Type B pancreatic cell (in vitro differentiated cells): ENCODE measurements at regions not wholly inside any gene's neighbourhood (a gene's known extent, or its start where the extent isn't known, plus 50 kb on each side); places are given as distances from the start of the nearest gene placed in this dataset.

Source experiments
- DNase-seq: peaks from one replicate; pipeline ENCODE4 v3.0.0; 2021; ENCODE audit warnings: mixed read lengths; ENCODE audit not compliant: unreplicated experiment; ENCODE audit errors: extremely low spot score
- H3K27ac Mint-ChIP-seq: 2 replicates; pipeline ENCODE4 v1.8.0; 2021; ENCODE audit warnings: mild to moderate bottlenecking, mixed read lengths
- H3K27me3 Mint-ChIP-seq: 2 replicates; pipeline ENCODE4 v1.8.0; 2021; ENCODE audit warnings: mixed read lengths
- H3K36me3 Mint-ChIP-seq: 2 replicates; pipeline ENCODE4 v1.8.0; 2021; ENCODE audit warnings: mixed read lengths
- H3K4me1 Mint-ChIP-seq: one replicate; pipeline ENCODE4 v1.8.0; 2021; ENCODE audit warnings: mixed read lengths; ENCODE audit not compliant: unreplicated experiment
- H3K4me3 Mint-ChIP-seq: 2 replicates; pipeline ENCODE4 v1.8.0; 2021; ENCODE audit warnings: mild to moderate bottlenecking, mixed read lengths
- H3K9me3 Mint-ChIP-seq: 2 replicates; pipeline ENCODE4 v1.8.0; 2021; ENCODE audit warnings: mixed read lengths
- TF ChIP-seq, protein P1 (sequence below): fragments of 200-600 bp; sonication (generic); conservative IDR thresholded peaks from 2 replicates; pipeline ENCODE4 v1.5.0; 2021; ENCODE audit warnings: antibody characterized with exemption, mild to moderate bottlenecking

GRCh38 chr2:120785228-120785966, 49.7 kb downstream of the GLI2 start:
- TF ChIP-seq, protein P1, sequence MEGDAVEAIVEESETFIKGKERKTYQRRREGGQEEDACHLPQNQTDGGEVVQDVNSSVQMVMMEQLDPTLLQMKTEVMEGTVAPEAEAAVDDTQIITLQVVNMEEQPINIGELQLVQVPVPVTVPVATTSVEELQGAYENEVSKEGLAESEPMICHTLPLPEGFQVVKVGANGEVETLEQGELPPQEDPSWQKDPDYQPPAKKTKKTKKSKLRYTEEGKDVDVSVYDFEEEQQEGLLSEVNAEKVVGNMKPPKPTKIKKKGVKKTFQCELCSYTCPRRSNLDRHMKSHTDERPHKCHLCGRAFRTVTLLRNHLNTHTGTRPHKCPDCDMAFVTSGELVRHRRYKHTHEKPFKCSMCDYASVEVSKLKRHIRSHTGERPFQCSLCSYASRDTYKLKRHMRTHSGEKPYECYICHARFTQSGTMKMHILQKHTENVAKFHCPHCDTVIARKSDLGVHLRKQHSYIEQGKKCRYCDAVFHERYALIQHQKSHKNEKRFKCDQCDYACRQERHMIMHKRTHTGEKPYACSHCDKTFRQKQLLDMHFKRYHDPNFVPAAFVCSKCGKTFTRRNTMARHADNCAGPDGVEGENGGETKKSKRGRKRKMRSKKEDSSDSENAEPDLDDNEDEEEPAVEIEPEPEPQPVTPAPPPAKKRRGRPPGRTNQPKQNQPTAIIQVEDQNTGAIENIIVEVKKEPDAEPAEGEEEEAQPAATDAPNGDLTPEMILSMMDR = no peak
- Mint-ChIP-seq H3K27ac (no peak overlapping the region), H3K4me3 (no peak overlapping the region), H3K27me3 (peaks cover 7% of the 10 kb centered on the region), H3K36me3 (no peaks in the 10 kb centered on the region), H3K4me1 (peaks cover 44% of the 10 kb centered on the region), H3K9me3 (no peaks in the 10 kb centered on the region)
- no peak for DNase-seq

- H3K9me3 Mint-ChIP-seq = no peaks in the 10 kb centered on the region
- no peak overlapping the region for H3K4me3 Mint-ChIP-seq
- TF ChIP-seq, protein P1 = no peak
- no peak overlapping the region for H3K27ac Mint-ChIP-seq
- DNase-seq = no peak
- H3K36me3 Mint-ChIP-seq = no peaks in the 10 kb centered on the region
- H3K27me3 Mint-ChIP-seq = peaks cover 7% of the 10 kb centered on the region
- H3K4me1 Mint-ChIP-seq = peaks cover 53% of the 10 kb centered on the region
Measured at GRCh38 chr2:120786038-120786960, 50.6 kb downstream of the GLI2 start.

DNA sequence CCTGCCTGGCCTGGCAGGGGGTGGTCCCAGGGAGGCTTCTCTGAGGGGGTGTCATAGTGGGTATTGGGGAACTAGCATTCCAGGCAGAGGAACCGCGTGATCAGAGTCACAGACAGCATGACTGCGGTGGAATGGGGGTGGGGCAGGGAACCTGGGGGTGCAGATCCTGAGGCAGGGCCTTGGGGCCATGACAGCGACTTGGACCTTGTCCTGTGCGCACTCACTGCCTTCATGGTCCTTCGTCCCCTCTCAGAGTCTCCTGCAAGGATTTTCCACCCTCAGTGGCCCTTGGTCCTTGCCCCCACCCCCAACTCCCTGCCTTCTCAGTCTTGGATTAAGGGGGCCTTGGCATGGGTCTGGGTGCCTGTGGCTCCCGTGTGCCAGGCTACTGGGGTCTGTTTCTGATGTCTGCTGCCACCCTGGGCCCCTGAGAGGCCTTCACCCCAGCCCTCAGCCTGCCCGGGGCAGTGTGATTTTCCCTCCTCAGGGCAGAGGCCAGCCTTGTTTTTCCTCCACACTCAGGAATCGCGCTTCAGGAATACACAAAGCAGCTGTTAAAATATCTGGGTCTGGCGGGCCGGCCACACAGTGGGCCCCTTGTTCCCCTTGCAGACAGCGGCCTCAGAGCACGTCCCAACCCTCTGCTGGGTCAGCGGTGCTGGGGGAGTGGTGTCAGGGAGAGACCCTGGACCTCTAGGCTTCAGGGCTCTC, 51.6 kb downstream of the GLI2 start:
- no peak for DNase-seq
- Mint-ChIP-seq H3K9me3 (no peaks in the 10 kb centered on the region), H3K27ac (no peak overlapping the region), H3K36me3 (no peaks in the 10 kb centered on the region), H3K4me1 (peaks cover 62% of the 10 kb centered on the region), H3K4me3 (no peak overlapping the region), H3K27me3 (peaks cover 12% of the 10 kb centered on the region)
- TF ChIP-seq, protein P1 = no peak

GRCh38 chr2:120787822-120788700, 52.4 kb downstream of the GLI2 start:
- Mint-ChIP-seq H3K36me3 (no peaks in the 10 kb centered on the region), H3K27ac (no peak overlapping the region), H3K9me3 (no peaks in the 10 kb centered on the region), H3K4me1 (peaks cover 62% of the 10 kb centered on the region), H3K4me3 (no peak overlapping the region), H3K27me3 (peaks cover 12% of the 10 kb centered on the region)
- TF ChIP-seq, protein P1 = no peak
- DNase-seq = no peak
